ENCODE measurements at regions not wholly inside any gene's neighbourhood (a gene's known extent, or its start where the extent isn't known, plus 50 kb on each side); places are given as distances from the start of the nearest gene placed in this dataset.
"Not testable (repeated sequence)": the region's sequence is repeated elsewhere in the genome, so short reads cannot be mapped to it uniquely, and the experiment has no call there.

DNA sequence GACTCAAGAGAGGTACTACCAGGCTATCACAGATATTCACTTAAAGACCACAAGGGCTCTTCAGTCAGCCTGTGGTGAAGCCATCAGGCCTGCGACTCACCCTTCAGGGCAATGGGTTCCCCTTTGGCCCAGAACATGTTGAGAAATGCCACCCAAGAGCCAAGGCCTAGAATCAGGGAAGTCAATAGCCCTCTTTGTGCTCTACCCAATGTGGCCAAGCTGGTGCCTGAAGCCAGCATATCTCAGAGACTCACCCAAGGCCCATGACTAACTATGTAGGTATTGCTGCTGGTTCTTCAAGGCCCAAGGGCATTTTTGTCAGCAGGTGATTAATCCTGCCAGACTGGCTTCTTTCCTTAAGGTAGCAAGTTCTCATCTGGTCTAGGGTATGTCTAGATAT lies 338.9 kb upstream of the SETBP1 start:
- H3K4me1 ChIP-seq (ENCODE audit: control insufficient read depth in 5 of 5, insufficient read depth in 5 of 5, low read length in 5 of 5) = no peaks in the 10 kb centered on the region
- no peaks in the 10 kb centered on the region for H3K27me3 ChIP-seq (ENCODE audit: control insufficient read depth in 5 of 5, insufficient read depth in 4 of 5, low read length in 5 of 5)
- H3K9ac ChIP-seq (ENCODE audit: low read length in 5 of 5) = no peak overlapping the region
- no peak overlapping the region for H3K27ac ChIP-seq (ENCODE audit: low read depth, low read length)
- H3K4me3 ChIP-seq (ENCODE audit: low read depth in 1 of 5, low read length in 5 of 5) = no peak overlapping the region
- H3K36me3 ChIP-seq (ENCODE audit: control insufficient read depth in 5 of 5, insufficient read depth in 5 of 5, low read length in 5 of 5) = no peaks in the 10 kb centered on the region
- H3K9me3 ChIP-seq (ENCODE audit: control insufficient read depth in 5 of 5, low read length in 5 of 5) = peaks cover 0 to 9% (median 4%) of the 10 kb centered on the region in 5 donors

DNA sequence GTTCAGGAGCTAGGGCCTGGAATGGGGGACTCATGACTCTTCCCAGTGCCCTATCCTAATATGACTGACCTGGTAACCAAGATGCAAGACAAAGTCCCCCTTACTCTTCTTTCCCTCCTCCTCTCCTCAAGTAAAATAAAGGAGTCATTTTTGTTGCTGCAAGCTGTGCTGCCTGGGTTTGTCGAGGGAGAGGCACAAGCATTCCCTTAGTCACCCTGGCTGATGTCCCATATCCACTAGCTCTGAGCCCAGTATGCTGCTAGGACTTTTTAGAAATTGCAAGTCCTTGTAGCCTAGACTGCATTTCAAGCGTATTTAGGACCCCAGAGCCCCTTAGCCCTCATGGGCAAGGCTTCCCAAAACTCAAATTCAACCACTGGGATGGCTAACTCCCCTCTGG lies 338.5 kb upstream of the SETBP1 start:
- no peak overlapping the region for H3K27ac ChIP-seq (ENCODE audit: low read depth, low read length)
- H3K9me3 ChIP-seq (ENCODE audit: control insufficient read depth in 5 of 5, low read length in 5 of 5) = peaks cover 0 to 9% (median 4%) of the 10 kb centered on the region in 5 donors
- no peaks in the 10 kb centered on the region for H3K4me1 ChIP-seq (ENCODE audit: control insufficient read depth in 5 of 5, insufficient read depth in 5 of 5, low read length in 5 of 5)
- H3K36me3 ChIP-seq (ENCODE audit: control insufficient read depth in 5 of 5, insufficient read depth in 5 of 5, low read length in 5 of 5) = no peaks in the 10 kb centered on the region
- no peak overlapping the region for H3K9ac ChIP-seq (ENCODE audit: low read length in 5 of 5)
- H3K27me3 ChIP-seq (ENCODE audit: control insufficient read depth in 5 of 5, insufficient read depth in 4 of 5, low read length in 5 of 5) = no peaks in the 10 kb centered on the region
- no peak overlapping the region for H3K4me3 ChIP-seq (ENCODE audit: low read depth in 1 of 5, low read length in 5 of 5)

DNA sequence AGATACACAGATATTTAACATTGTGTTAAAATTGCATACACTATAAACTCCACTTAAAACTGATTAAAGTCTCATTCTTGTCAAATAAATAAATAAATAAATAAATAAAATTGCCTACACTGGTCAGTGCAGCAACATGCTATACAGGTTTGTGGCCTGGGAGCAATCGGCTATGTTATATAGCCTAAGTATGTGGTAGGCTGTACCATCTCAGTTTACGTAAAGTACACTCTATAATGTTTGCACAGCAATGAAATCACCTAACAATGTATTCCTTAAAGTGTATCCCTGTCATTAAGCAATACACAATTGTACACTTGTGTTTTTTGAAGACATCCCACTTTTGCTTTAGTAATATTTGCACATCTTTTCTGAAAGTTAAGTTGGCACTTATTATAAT lies 337.7 kb upstream of the SETBP1 start:
- Histone ChIP-seq H3K9ac (ENCODE audit: low read length in 5 of 5) (no peak overlapping the region), H3K4me1 (ENCODE audit: control insufficient read depth in 5 of 5, insufficient read depth in 5 of 5, low read length in 5 of 5) (no peaks in the 10 kb centered on the region), H3K4me3 (ENCODE audit: low read depth in 1 of 5, low read length in 5 of 5) (no peak overlapping the region), H3K9me3 (ENCODE audit: control insufficient read depth in 5 of 5, low read length in 5 of 5) (peaks cover 0 to 4% (median under 1%) of the 10 kb centered on the region in 5 donors), H3K27me3 (ENCODE audit: control insufficient read depth in 5 of 5, insufficient read depth in 4 of 5, low read length in 5 of 5) (no peaks in the 10 kb centered on the region), H3K27ac (ENCODE audit: low read depth, low read length) (no peak overlapping the region), H3K36me3 (ENCODE audit: control insufficient read depth in 5 of 5, insufficient read depth in 5 of 5, low read length in 5 of 5) (no peaks in the 10 kb centered on the region)

DNA sequence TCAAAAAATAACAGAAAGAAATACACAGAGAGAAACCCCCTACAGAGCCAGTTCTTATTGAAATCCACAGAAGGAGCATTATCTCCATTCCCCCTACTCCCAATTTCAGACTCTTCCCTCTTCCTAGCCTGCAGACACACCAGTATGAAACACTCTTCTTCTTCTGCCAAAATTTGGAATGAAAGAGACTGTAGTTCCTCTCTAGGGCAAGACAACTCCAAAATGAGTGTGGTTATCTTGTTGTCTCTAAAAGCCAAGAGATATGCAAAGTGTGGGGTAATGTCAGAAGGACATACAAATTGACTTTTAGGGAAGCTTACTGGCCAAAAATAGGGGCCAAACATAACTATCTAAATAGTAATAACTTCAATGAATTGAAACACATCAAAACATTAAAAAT lies 337.1 kb upstream of the SETBP1 start:
- Histone ChIP-seq H3K9ac (ENCODE audit: low read length in 5 of 5) (no peak overlapping the region), H3K27me3 (ENCODE audit: control insufficient read depth in 5 of 5, insufficient read depth in 4 of 5, low read length in 5 of 5) (no peaks in the 10 kb centered on the region), H3K4me1 (ENCODE audit: control insufficient read depth in 5 of 5, insufficient read depth in 5 of 5, low read length in 5 of 5) (no peaks in the 10 kb centered on the region), H3K36me3 (ENCODE audit: control insufficient read depth in 5 of 5, insufficient read depth in 5 of 5, low read length in 5 of 5) (no peaks in the 10 kb centered on the region), H3K27ac (ENCODE audit: low read depth, low read length) (no peak overlapping the region), H3K4me3 (ENCODE audit: low read depth in 1 of 5, low read length in 5 of 5) (no peak overlapping the region), H3K9me3 (ENCODE audit: control insufficient read depth in 5 of 5, low read length in 5 of 5) (peaks cover 0 to 2% (median 0%) of the 10 kb centered on the region in 5 donors)

DNA sequence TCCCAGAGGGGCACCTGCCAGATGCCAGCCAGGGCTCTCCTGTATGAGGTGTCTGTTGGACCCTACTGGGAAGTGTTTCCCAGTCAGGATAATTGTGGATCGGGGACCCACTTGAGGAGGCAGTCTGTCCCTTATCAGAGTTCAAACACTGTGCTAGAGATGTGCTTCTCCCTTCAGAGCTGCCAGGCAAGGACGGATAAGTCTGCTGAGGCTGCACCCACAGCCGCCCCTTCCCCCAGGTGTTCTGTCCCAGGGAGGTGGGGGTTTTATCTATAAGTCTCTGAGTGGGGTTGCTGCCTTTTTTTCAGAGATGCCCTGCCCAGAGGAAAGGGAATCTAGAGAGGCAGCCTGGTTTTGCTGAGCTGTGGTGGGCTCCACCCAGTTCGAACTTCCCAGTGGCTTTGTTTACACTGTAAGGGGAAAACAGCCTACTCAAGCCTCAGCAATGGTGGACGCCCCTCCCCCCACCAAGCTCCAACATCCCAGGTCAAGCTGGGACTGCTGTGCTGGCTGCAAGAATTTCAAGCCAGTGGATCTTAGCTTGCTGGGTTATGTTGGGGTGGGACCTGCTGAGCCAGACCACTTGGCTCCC lies 324.0 kb upstream of the SETBP1 start:
- no peak overlapping the region for H3K27ac ChIP-seq (ENCODE audit: low read depth, low read length)
- H3K4me3 ChIP-seq (ENCODE audit: low read depth in 1 of 5, low read length in 5 of 5) = no peak overlapping the region
- no peaks in the 10 kb centered on the region for H3K36me3 ChIP-seq (ENCODE audit: control insufficient read depth in 5 of 5, insufficient read depth in 5 of 5, low read length in 5 of 5)
- peaks cover 0 to 6% (median 0%) of the 10 kb centered on the region in 5 donors for H3K9me3 ChIP-seq (ENCODE audit: control insufficient read depth in 5 of 5, low read length in 5 of 5)
- no peaks in the 10 kb centered on the region for H3K27me3 ChIP-seq (ENCODE audit: control insufficient read depth in 5 of 5, insufficient read depth in 4 of 5, low read length in 5 of 5)
- H3K9ac ChIP-seq (ENCODE audit: low read length in 5 of 5) = no peak overlapping the region
- no peaks in the 10 kb centered on the region for H3K4me1 ChIP-seq (ENCODE audit: control insufficient read depth in 5 of 5, insufficient read depth in 5 of 5, low read length in 5 of 5)

DNA sequence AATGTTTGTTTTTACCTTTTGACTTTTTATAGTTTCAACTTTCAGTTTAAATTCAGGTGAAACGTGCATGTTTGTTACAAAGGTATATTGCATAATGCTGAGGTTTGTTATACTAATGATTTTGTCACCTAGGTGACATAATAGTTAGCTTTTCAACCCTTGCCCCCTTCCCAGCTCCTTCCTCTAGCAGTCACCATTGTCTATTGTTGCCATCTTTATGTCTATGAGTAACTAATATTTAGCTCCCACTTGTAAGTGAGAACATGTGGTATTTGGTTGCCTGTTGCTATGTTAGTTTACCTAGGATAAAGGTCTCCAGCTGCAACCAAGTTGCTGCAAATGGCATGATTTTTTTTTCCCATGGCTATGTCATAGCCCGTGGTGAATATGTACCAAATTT lies 322.3 kb upstream of the SETBP1 start:
- Histone ChIP-seq H3K27ac (ENCODE audit: low read depth, low read length) (no peak overlapping the region), H3K9me3 (ENCODE audit: control insufficient read depth in 5 of 5, low read length in 5 of 5) (peaks cover 0 to 6% (median 0%) of the 10 kb centered on the region in 5 donors), H3K27me3 (ENCODE audit: control insufficient read depth in 5 of 5, insufficient read depth in 4 of 5, low read length in 5 of 5) (no peaks in the 10 kb centered on the region), H3K36me3 (ENCODE audit: control insufficient read depth in 5 of 5, insufficient read depth in 5 of 5, low read length in 5 of 5) (no peaks in the 10 kb centered on the region), H3K4me1 (ENCODE audit: control insufficient read depth in 5 of 5, insufficient read depth in 5 of 5, low read length in 5 of 5) (no peaks in the 10 kb centered on the region), H3K4me3 (ENCODE audit: low read depth in 1 of 5, low read length in 5 of 5) (no peak overlapping the region), H3K9ac (ENCODE audit: low read length in 5 of 5) (no peak overlapping the region)

DNA sequence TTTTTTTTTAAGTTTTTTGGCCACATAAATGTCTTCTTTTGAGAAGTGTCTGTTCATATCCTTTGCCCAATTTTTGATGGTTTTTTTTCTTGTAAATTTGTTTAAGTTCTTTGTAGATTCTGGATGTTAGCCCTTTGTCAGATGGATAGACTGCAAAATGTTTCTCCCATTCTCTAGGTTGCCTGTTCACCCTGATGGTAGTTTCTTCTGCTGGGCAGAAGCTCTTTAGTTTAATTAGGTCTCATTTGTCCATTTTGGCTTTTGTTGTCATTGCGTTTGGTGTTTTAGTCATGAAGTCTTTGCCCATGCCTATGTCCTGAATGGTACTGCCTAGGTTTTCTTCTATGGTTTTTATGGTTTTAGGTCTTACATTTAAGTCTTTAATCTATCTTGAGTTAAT lies 320.9 kb upstream of the SETBP1 start:
- not testable (repeated sequence) for H3K9me3 ChIP-seq (ENCODE audit: control insufficient read depth in 5 of 5, low read length in 5 of 5); H3K27ac ChIP-seq (ENCODE audit: low read depth, low read length); H3K27me3 ChIP-seq (ENCODE audit: control insufficient read depth in 5 of 5, insufficient read depth in 4 of 5, low read length in 5 of 5); H3K4me1 ChIP-seq (ENCODE audit: control insufficient read depth in 5 of 5, insufficient read depth in 5 of 5, low read length in 5 of 5); H3K9ac ChIP-seq (ENCODE audit: low read length in 5 of 5); H3K36me3 ChIP-seq (ENCODE audit: control insufficient read depth in 5 of 5, insufficient read depth in 5 of 5, low read length in 5 of 5); H3K4me3 ChIP-seq (ENCODE audit: low read depth in 1 of 5, low read length in 5 of 5)

DNA sequence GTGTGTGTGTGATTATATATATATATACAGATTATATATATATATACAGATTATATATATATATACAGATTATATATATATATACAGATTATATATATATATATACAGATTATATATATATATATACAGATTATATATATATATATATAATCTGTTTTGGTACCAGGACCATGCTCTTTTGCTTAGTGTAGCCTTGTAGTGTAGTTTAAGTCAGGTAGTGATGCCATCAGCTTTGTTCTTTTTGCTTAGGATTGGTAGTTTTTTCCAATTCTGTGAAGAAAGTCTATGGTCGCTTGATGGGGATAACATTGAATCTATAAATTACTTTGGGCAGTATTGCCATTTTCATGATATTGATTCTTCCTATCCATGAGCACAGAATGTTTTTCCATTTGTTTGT lies 318.5 kb upstream of the SETBP1 start:
- not testable (repeated sequence) for H3K27ac ChIP-seq (ENCODE audit: low read depth, low read length); H3K9ac ChIP-seq (ENCODE audit: low read length in 5 of 5); H3K27me3 ChIP-seq (ENCODE audit: control insufficient read depth in 5 of 5, insufficient read depth in 4 of 5, low read length in 5 of 5); H3K4me3 ChIP-seq (ENCODE audit: low read depth in 1 of 5, low read length in 5 of 5); H3K36me3 ChIP-seq (ENCODE audit: control insufficient read depth in 5 of 5, insufficient read depth in 5 of 5, low read length in 5 of 5); H3K4me1 ChIP-seq (ENCODE audit: control insufficient read depth in 5 of 5, insufficient read depth in 5 of 5, low read length in 5 of 5); H3K9me3 ChIP-seq (ENCODE audit: control insufficient read depth in 5 of 5, low read length in 5 of 5)

DNA sequence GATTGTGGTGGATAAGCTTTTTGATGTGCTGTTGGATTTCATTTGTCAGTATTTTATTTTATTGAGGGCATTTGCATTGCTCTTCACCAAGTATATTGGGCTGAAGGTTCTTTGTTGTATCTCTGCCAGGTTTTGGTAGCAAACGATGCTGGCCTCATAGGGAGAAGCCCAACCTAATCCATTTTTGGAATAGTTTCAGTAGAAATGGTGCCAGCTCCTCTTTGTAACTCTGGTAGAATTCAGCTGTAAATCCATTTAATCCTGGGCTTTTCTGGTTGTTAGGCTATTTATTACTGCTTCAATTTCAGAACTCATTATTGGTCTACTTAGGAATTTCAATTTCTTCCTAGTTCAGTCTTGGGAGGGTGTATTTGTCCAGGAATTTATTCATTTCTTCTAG lies 309.8 kb upstream of the SETBP1 start:
- Histone ChIP-seq H3K9me3 (ENCODE audit: control insufficient read depth in 5 of 5, low read length in 5 of 5) (peaks cover 4 to 19% (median 5%) of the 10 kb centered on the region in 5 donors), H3K27ac (ENCODE audit: low read depth, low read length) (no peak overlapping the region), H3K4me1 (ENCODE audit: control insufficient read depth in 5 of 5, insufficient read depth in 5 of 5, low read length in 5 of 5) (no peaks in the 10 kb centered on the region), H3K27me3 (ENCODE audit: control insufficient read depth in 5 of 5, insufficient read depth in 4 of 5, low read length in 5 of 5) (no peaks in the 10 kb centered on the region), H3K9ac (ENCODE audit: low read length in 5 of 5) (no peak overlapping the region), H3K4me3 (ENCODE audit: low read depth in 1 of 5, low read length in 5 of 5) (no peak overlapping the region), H3K36me3 (ENCODE audit: control insufficient read depth in 5 of 5, insufficient read depth in 5 of 5, low read length in 5 of 5) (no peaks in the 10 kb centered on the region)

DNA sequence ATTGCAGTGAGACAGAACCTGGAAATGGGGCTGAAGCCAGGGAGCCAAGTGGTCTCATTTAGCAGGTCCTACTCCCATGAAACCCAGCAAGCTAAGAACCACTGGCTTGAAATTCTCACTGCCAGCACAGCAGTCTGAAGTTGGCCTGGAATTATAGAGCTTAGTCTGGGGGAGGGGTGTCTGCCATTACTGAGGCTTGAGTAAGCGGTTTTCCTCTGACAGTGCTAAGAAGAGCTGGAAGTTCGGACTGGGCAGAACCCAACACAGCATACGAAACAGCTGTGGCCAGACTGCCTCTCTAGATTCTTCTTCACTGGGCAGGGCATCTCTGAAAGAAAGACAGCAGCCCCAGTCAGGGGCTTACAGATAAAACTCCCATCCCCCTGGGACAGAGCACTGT lies 305.7 kb upstream of the SETBP1 start:
- Histone ChIP-seq H3K4me1 (ENCODE audit: control insufficient read depth in 5 of 5, insufficient read depth in 5 of 5, low read length in 5 of 5) (no peaks in the 10 kb centered on the region), H3K4me3 (ENCODE audit: low read depth in 1 of 5, low read length in 5 of 5) (no peak overlapping the region), H3K36me3 (ENCODE audit: control insufficient read depth in 5 of 5, insufficient read depth in 5 of 5, low read length in 5 of 5) (no peaks in the 10 kb centered on the region), H3K9me3 (ENCODE audit: control insufficient read depth in 5 of 5, low read length in 5 of 5) (peaks cover 4 to 14% (median 5%) of the 10 kb centered on the region in 5 donors), H3K27ac (ENCODE audit: low read depth, low read length) (no peak overlapping the region), H3K27me3 (ENCODE audit: control insufficient read depth in 5 of 5, insufficient read depth in 4 of 5, low read length in 5 of 5) (no peaks in the 10 kb centered on the region), H3K9ac (ENCODE audit: low read length in 5 of 5) (no peak overlapping the region)

DNA sequence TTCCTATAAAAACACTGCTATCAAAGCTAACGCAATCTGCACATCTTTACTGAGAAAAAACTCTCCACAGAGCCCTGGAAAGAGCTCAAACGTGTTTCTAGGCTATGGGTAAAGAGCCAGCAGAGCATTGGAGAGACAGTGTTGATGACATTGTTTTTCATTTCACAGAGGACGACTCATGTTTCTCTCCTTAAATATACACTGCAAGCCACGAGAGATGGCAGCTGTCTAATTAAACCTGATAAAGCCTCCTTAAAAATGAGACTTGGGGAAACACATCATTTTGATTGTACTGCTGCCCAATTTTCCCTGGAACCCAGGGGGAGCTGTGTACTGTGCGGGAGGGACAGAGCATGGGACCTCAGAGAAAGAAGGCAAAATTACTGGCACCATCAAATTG lies 294.3 kb upstream of the SETBP1 start:
- Histone ChIP-seq H3K27ac (ENCODE audit: low read depth, low read length) (no peak overlapping the region), H3K9ac (ENCODE audit: low read length in 5 of 5) (no peak overlapping the region), H3K4me3 (ENCODE audit: low read depth in 1 of 5, low read length in 5 of 5) (no peak overlapping the region), H3K36me3 (ENCODE audit: control insufficient read depth in 5 of 5, insufficient read depth in 5 of 5, low read length in 5 of 5) (no peaks in the 10 kb centered on the region), H3K9me3 (ENCODE audit: control insufficient read depth in 5 of 5, low read length in 5 of 5) (no peaks in the 10 kb centered on the region), H3K27me3 (ENCODE audit: control insufficient read depth in 5 of 5, insufficient read depth in 4 of 5, low read length in 5 of 5) (no peaks in the 10 kb centered on the region), H3K4me1 (ENCODE audit: control insufficient read depth in 5 of 5, insufficient read depth in 5 of 5, low read length in 5 of 5) (peaks cover 0 to 16% (median 8%) of the 10 kb centered on the region in 5 donors)

Data from subcutaneous abdominal adipose tissue (tissue), 5 donors.